HS-27A (cell line): ENCODE measurements at regions not wholly inside any gene's neighbourhood (a gene's known extent, or its start where the extent isn't known, plus 50 kb on each side); places are given as distances from the start of the nearest gene placed in this dataset.

Source experiments
- DNase-seq: peaks from one replicate; pipeline ENCODE4 v3.0.0-alpha.2; 2012; ENCODE audit warnings: low read depth, missing footprints

- no peak for DNase-seq
Observed at GRCh38 chr5:68711293-68712200, 382.3 kb upstream of the SLC30A5 start.

DNA sequence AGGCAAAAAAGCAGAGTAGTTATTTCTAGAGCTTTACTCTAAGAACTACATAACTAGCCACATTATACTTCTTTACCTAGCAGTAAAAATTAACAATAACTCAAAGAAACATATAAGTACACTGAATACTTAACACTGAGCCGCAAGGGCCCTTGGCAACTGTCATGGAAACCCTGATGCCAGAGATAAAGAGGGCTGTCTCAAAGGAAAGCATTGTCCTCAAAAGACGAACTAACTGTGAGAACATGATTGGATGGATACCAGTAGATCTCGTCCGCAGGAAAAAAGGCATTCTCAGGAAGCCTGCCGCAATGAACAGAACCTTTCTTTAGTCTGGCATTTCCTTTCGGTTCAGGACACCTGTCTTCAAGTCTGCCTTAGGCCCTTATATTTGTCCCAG lies 379.0 kb upstream of the SLC30A5 start:
- DNase-seq = no peak

DNA sequence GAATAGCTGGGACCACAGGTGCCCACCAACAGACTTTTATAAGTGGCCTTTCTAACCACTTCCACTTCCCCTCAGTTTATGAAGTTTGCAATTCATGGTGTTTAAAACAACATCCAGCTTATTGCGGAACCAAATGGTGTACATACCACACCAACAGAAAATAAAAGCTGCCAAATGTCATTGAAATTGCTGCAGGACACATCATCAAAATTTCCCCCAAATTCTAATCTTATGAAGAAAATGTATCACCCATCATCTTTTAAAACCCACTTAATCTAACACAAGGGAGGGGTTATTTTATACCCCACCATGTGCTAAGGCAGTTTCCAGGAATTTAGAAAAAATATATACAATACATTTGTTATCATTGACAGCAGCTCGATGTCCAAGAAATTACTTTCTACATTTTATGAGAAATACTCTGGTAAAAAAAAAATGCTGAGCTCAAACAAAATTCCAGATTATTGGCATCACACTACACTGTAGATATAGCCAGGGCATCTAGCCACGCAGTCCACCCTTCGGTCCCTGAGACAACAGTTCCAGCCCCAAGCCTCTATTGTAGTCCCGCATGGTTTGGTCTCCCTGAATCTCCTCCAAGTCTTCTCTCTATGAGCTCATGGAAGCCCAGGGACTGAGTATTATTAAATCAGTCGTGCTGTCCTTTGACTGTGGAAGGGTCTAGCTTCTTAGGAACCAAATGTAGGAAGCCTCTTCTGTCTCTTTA lies 372.8 kb upstream of the SLC30A5 start:
- no peak for DNase-seq

GRCh38 chr5:68722357-68722756 lies 371.5 kb upstream of the SLC30A5 start:
- DNase-seq = no peak

DNA sequence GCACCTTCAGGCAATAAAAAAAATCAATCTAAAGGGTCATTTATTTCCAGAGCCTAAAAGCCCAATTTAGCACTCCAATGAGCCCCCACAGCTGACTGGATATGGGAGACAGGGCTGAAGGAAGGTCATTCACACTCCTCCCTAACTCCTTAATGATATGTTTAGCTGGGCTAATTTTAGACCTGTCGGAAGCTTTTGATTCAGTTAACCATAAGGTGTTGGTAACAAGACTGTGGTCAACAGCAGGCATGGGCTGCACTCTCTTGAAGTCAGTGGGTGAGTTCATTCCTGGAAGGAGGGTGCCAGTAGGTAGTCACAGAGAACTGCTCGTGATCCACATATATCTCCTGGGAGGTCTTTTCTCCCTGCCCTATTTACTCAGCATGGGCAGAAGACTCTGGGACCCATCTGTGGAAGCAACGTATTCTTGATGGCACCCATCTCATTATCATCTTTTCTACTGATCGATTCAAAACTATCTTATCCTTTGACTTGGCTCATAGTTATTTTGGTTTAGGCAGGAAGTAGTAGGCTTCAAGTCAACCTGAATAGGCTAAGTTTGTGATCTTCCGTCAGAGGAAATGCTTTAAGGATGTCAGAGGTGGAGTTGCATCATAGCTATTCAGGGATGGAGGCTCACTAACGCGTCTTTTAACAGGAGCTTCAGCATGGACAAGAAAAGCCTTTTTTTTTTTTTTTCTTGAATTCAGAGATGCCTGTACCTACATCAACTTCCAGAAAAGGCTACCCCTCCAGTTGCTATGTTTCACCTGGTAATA lies 367.7 kb upstream of the SLC30A5 start:
- DNase-seq = no peak

GRCh38 chr5:68727931-68728330 lies 365.9 kb upstream of the SLC30A5 start:
- no peak for DNase-seq

GRCh38 chr5:68729678-68730077 lies 364.1 kb upstream of the SLC30A5 start:
- no peak for DNase-seq

- DNase-seq = peak; percentile 4
Observed at GRCh38 chr5:68730220-68730978, 363.4 kb upstream of the SLC30A5 start.

DNA sequence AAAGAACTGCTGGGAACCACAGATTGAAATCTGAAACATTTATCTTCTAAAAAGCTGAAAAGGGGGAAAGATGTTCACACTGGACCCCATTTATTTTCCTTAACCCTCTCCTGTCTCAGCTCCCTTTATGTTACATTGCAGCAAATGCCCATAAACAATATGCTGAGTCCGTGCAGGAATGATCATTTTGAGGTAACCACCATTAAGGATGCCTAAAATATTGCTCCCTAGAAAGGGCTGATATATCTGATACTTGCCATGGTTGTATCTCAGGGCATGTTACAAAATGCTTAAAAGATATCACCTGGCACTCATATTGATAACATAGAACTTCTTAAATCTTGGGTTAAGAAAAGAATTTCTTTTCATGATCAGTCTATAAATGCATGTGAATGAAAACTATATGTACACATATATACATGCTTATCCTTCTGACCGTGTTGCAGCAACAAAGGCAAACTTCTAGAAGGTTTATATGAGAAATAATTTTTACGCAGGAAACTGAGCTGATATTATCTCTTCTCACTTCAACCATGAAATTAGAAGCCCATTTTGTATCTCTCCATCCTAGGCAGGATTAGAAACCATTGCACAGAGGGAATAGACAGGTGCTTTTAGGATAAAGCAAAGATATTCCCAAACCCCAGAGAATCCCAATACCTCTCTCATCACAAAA lies 362.7 kb upstream of the SLC30A5 start:
- no peak for DNase-seq

GRCh38 chr5:68732251-68732650 lies 361.6 kb upstream of the SLC30A5 start:
- DNase-seq = no peak

- no peak for DNase-seq
Observed at GRCh38 chr5:68734781-68735180, 359.0 kb upstream of the SLC30A5 start.

DNA sequence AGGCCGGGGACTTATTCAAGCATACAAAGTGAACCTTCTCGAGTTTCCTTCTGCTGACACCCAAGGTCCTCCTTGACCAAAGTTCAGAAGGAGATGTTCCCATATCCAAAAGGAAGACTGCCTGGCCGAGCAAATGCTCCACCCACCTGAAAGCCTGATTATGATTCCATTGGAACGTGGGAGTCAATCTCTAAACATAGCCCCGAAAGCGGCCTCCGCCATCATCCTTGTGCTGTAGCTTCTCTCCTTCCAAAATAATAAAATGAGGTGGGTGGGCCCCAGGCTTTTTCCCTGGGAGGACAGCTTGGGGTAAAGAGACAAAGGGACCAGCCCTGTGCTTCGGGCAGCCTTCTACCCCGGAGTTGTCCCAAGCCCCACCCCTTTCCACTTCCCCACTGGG lies 355.6 kb upstream of the SLC30A5 start:
- DNase-seq = no peak

DNA sequence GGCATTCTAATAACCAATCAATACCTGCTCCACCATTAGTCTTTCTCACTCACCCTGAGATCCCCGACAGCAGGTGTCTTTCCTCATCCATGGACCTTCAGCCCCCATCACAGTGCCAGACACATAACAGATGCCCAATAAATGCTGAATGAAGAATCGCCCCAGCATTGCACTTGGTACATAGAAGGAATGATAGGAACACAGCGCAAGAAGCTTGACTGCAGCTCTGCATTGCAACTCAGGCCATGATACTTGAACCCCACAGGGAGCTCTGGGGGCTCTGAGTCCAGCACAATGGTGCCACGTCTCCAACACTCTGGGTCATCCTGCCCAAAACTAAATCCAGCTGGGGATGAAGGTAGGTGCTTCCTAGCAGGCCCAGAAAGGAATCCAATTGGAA lies 355.0 kb upstream of the SLC30A5 start:
- DNase-seq = no peak

GRCh38 chr5:68739752-68740151 lies 354.1 kb upstream of the SLC30A5 start:
- DNase-seq = no peak

DNA sequence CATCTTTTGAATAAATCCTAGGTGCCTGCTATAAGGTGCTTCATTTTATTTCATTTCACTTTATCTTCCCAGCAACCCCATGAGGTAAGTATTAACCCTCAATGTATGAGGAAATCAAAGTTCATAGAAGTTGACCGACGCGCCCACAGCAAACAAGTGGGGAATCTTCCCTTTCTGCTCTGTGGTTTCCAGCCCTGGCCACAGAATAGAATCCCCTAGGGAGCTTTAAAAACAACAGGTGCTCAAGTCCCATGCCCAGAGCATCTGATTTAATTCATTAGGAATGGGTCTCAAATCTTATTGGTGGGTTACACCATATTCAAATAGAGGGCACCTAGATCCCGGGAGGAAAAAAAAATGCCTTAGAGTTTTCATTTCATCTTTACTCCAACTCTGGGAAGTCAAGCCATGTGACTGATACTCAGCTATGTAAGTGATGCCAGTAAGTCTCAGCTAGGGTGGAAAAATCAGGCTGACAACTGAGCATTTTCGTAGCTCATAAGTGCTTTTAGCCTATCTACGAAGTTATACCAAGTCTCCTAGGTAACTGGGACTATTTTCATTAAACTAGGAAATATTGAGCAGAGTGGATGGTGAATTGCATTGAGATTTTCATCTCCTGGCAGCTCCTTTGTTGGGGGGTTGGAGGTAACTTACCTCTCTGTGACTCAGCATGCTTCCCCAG lies 353.4 kb upstream of the SLC30A5 start:
- no peak for DNase-seq

DNA sequence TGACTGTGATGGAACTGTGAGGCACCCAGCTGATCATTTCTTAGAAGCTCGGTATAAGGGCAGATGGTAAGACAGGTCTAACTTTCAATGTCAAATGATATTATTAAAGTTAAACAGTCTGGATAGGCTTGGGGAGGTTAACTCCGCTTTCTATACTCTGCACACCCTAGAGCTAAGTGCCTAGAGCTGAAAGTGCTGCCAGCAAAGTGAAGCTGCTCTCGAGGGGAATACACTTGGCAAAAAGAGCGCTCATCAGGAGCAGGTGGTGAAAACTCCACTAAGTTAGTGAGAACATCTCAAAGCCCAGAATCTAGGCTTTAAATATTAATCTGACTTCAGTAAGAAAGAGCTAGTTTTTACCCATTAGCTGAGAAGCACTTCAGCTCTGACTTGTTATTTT lies 349.6 kb upstream of the SLC30A5 start:
- no peak for DNase-seq

DNA sequence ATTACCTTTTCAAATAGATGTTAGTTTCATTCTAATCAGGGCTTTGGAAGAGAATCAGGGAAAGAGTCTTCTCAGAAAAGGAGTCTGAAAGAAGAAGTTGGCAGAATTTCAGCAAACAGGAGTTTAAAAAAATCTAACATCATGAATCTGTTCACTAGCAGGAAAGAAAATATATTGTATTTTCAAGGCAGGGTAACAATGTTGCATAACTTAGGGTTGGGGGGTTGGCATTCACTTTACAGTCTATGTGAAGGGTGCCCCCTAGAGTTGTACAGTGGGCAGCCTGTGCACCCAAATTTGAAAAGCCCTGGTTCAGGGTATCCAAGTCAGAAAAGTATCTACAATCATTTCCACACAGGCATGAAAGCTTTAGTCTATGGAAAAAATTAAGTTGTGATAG lies 348.4 kb upstream of the SLC30A5 start:
- DNase-seq = no peak

GRCh38 chr5:68746220-68746619 lies 347.6 kb upstream of the SLC30A5 start:
- no peak for DNase-seq

DNA sequence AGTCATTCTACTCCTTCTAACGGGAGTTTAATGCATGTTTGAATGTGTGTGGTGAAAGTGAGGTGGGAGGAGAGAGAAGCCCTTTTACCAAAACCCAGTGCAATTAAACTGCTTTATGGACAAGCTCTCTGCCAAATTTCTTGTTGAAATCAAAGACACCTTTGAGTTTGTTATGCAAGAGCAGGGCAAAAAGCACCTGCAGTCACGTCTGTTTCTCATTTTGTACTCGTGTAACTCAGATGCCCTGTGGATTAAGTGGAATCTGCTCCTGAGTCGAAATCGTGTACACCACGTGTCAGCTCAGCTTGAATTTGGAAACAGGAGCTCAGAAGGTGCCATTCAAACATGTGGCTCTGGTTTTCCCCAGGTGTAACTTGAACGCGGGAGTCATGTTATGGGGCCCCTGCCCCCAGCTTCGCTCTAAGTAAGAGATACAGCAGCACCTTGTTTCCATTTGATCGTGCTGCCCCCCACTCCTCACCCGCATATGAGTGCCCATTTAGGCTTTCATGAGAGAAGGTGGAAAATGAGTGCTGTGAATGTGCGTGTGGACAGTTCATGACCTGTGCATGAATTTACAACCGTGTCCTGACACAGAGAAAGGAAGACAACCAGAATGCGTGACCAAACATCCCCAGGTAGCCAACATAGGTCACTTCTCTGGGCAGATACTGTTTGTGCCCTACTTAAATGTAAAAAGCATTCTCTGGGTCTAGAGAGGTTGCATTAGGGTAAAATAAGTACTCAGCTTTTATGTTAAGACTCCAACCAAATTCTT lies 347.0 kb upstream of the SLC30A5 start:
- no peak for DNase-seq

GRCh38 chr5:68747521-68747920 lies 346.3 kb upstream of the SLC30A5 start:
- DNase-seq = no peak
